ENCODE measurements at regions not wholly inside any gene's neighbourhood (a gene's known extent, or its start where the extent isn't known, plus 50 kb on each side); places are given as distances from the start of the nearest gene placed in this dataset.

- TF ChIP-seq CTCF (IDR thresholded peaks at IDR 0.05; ENCODE audit: low read length) (no peak), EZH2 (IDR thresholded peaks at IDR 0.05; ENCODE audit: borderline replicate concordance, low read length) (no peak)
- Histone ChIP-seq H3K36me3 (ENCODE audit: insufficient read depth, low read length) (no peaks in the 10 kb centered on the region), H3K9me3 (ENCODE audit: low read length) (no peaks in the 10 kb centered on the region), H2AFZ (ENCODE audit: low read length) (no peak overlapping the region), H3K4me3 (ENCODE audit: low read depth, low read length, poor library complexity, severe bottlenecking) (no peak overlapping the region), H3K4me1 (ENCODE audit: insufficient read depth, low read length, severe bottlenecking) (no peaks in the 10 kb centered on the region), H3K79me2 (ENCODE audit: insufficient read depth, low read length) (no peaks in the 10 kb centered on the region), H3F3A (ENCODE audit: insufficient read depth, low read length) (no peaks in the 10 kb centered on the region), H4K20me1 (ENCODE audit: insufficient read depth, low read length) (no peaks in the 10 kb centered on the region), H3K4me2 (ENCODE audit: low read length) (no peak overlapping the region), H3K27ac (ENCODE audit: low read depth, low read length, poor library complexity, severe bottlenecking) (no peak overlapping the region), H3K9ac (ENCODE audit: low read length) (no peak overlapping the region), H3K9me2 (ENCODE audit: low read depth, low read length) (no peaks in the 10 kb centered on the region), H3K27me3 (ENCODE audit: insufficient read depth, low read length) (no peaks in the 10 kb centered on the region)
Measured at GRCh38 chr6:126738146-126738545, 380.3 kb upstream of the RSPO3 start.

- Histone ChIP-seq H3K27me3 (ENCODE audit: insufficient read depth, low read length) (no peaks in the 10 kb centered on the region), H3K9ac (ENCODE audit: low read length) (no peak overlapping the region), H3K4me1 (ENCODE audit: insufficient read depth, low read length, severe bottlenecking) (no peaks in the 10 kb centered on the region), H3K4me3 (ENCODE audit: low read depth, low read length, poor library complexity, severe bottlenecking) (no peak overlapping the region), H3K27ac (ENCODE audit: low read depth, low read length, poor library complexity, severe bottlenecking) (no peak overlapping the region), H3K9me3 (ENCODE audit: low read length) (no peaks in the 10 kb centered on the region), H3F3A (ENCODE audit: insufficient read depth, low read length) (no peaks in the 10 kb centered on the region), H2AFZ (ENCODE audit: low read length) (no peak overlapping the region), H3K36me3 (ENCODE audit: insufficient read depth, low read length) (no peaks in the 10 kb centered on the region), H4K20me1 (ENCODE audit: insufficient read depth, low read length) (no peaks in the 10 kb centered on the region), H3K79me2 (ENCODE audit: insufficient read depth, low read length) (no peaks in the 10 kb centered on the region), H3K4me2 (ENCODE audit: low read length) (no peak overlapping the region), H3K9me2 (ENCODE audit: low read depth, low read length) (no peaks in the 10 kb centered on the region)
- TF ChIP-seq CTCF (IDR thresholded peaks at IDR 0.05; ENCODE audit: low read length) (no peak), EZH2 (IDR thresholded peaks at IDR 0.05; ENCODE audit: borderline replicate concordance, low read length) (no peak)
Measured at GRCh38 chr6:126738641-126739040, 379.8 kb upstream of the RSPO3 start.

- H3K27ac ChIP-seq (ENCODE audit: low read depth, low read length, poor library complexity, severe bottlenecking) = no peak overlapping the region
- no peaks in the 10 kb centered on the region for H3K36me3 ChIP-seq (ENCODE audit: insufficient read depth, low read length)
- H3K4me2 ChIP-seq (ENCODE audit: low read length) = no peak overlapping the region
- H3K4me3 ChIP-seq (ENCODE audit: low read depth, low read length, poor library complexity, severe bottlenecking) = no peak overlapping the region
- no peaks in the 10 kb centered on the region for H3K27me3 ChIP-seq (ENCODE audit: insufficient read depth, low read length)
- no peaks in the 10 kb centered on the region for H4K20me1 ChIP-seq (ENCODE audit: insufficient read depth, low read length)
- no peaks in the 10 kb centered on the region for H3K79me2 ChIP-seq (ENCODE audit: insufficient read depth, low read length)
- TF ChIP-seq CTCF (IDR thresholded peaks at IDR 0.05; ENCODE audit: low read length) (no peak), EZH2 (IDR thresholded peaks at IDR 0.05; ENCODE audit: borderline replicate concordance, low read length) (no peak)
- no peaks in the 10 kb centered on the region for H3F3A ChIP-seq (ENCODE audit: insufficient read depth, low read length)
- H3K9me3 ChIP-seq (ENCODE audit: low read length) = no peaks in the 10 kb centered on the region
- H3K9ac ChIP-seq (ENCODE audit: low read length) = no peak overlapping the region
- H3K9me2 ChIP-seq (ENCODE audit: low read depth, low read length) = no peaks in the 10 kb centered on the region
- H2AFZ ChIP-seq (ENCODE audit: low read length) = no peak overlapping the region
- no peaks in the 10 kb centered on the region for H3K4me1 ChIP-seq (ENCODE audit: insufficient read depth, low read length, severe bottlenecking)
Measured at GRCh38 chr6:126743076-126743475, 375.4 kb upstream of the RSPO3 start.

All from OCI-LY1 (cell line).